ENCODE measurements at regions not wholly inside any gene's neighbourhood (a gene's known extent, or its start where the extent isn't known, plus 50 kb on each side); places are given as distances from the start of the nearest gene placed in this dataset.

DNA sequence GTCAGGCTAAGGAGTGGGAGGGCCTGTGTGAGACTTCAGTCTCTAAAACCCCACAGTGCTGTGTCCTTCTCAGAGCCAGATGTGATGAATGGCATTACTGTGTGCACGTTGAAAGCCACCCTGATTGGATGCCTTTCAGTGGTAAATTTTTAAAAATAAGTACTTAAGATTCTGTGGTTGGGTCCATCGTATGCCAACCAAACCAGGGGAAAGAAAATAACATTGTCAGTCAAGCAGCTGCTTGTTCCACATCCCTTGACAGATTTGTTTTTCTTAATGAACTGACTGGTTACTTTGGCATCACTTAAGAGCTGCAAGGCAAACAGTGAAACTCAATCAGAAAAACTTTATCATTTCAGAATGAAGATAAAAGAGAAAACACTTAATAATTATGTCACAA lies 334.0 kb upstream of the NT5E start:
- Histone ChIP-seq H4K20me1 (ENCODE audit: insufficient read depth) (no peaks in the 10 kb centered on the region), H2AFZ (no peak overlapping the region), H3K9ac (no peak overlapping the region), H3K4me3 (no peak overlapping the region), H3K27me3 (replicated peaks; ENCODE audit: insufficient read depth) (no peaks in the 10 kb centered on the region), H3F3A (ENCODE audit: insufficient read depth) (peaks cover 7% of the 10 kb centered on the region; the same call in 1 of the 2 replicates), H3K4me1 (ENCODE audit: insufficient read depth) (peaks cover 31% of the 10 kb centered on the region), H3K9me2 (ENCODE audit: insufficient read depth) (no peaks in the 10 kb centered on the region), H3K79me2 (ENCODE audit: insufficient read depth) (no peaks in the 10 kb centered on the region), H3K36me3 (ENCODE audit: low read depth) (no peaks in the 10 kb centered on the region), H3K4me2 (ENCODE audit: unreplicated experiment) (no peak overlapping the region), H3K9me3 (ENCODE audit: low read depth) (no peaks in the 10 kb centered on the region), H3K27ac (no peak overlapping the region)
- WGBS, 2 experiments (ENCODE audit: low coverage in 1 of 2, low lambda C conversion rate in 2 of 2, missing lambda C conversion rate in 2 of 2), result 62 to 67% methylated on average over 2 of the region's 2 CpGs
- TF ChIP-seq EZH2phosphoT487 (IDR thresholded peaks at IDR 0.05; ENCODE audit: insufficient read depth, low read depth), result no peak
- no peak for TF ChIP-seq EZH2 (IDR thresholded peaks at IDR 0.05; ENCODE audit: insufficient read depth, poor library complexity, severe bottlenecking)
- in situ Hi-C loops (cut with MboI), result no loop called here
- no peak for DNase-seq

DNA sequence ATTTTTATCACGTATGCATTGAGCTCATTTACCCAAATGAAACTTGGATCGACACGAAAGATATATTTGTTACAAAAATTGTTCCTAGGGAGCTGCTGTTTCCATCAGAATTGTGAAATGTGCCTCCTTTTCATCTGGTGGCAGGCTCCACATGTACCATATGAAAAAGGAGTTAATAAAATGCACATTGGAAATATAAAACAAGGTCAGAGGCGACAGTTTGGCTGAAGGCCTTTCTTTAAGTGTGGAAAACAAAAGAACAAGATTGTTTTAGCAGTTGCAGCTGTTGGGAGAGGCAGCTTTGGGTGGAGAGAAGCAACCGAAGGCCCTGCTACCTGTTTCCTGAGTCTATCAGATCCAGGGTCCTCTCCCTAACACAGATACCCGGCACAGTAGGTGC lies 334.5 kb upstream of the NT5E start:
- Histone ChIP-seq H3K4me1 (ENCODE audit: insufficient read depth) (peaks cover 33% of the 10 kb centered on the region), H3K4me3 (no peak overlapping the region), H3K9me3 (ENCODE audit: low read depth) (no peaks in the 10 kb centered on the region), H4K20me1 (ENCODE audit: insufficient read depth) (no peaks in the 10 kb centered on the region), H3K4me2 (ENCODE audit: unreplicated experiment) (no peak overlapping the region), H3K27ac (no peak overlapping the region), H3K27me3 (replicated peaks; ENCODE audit: insufficient read depth) (no peaks in the 10 kb centered on the region), H3F3A (ENCODE audit: insufficient read depth) (peaks cover 7% of the 10 kb centered on the region; the same call in 1 of the 2 replicates), H3K36me3 (ENCODE audit: low read depth) (no peaks in the 10 kb centered on the region), H3K9me2 (ENCODE audit: insufficient read depth) (no peaks in the 10 kb centered on the region), H3K9ac (no peak overlapping the region), H3K79me2 (ENCODE audit: insufficient read depth) (no peaks in the 10 kb centered on the region), H2AFZ (no peak overlapping the region)
- TF ChIP-seq EZH2 (IDR thresholded peaks at IDR 0.05; ENCODE audit: insufficient read depth, poor library complexity, severe bottlenecking) (no peak), EZH2phosphoT487 (IDR thresholded peaks at IDR 0.05; ENCODE audit: insufficient read depth, low read depth) (no peak)
- 55 to 60% methylated on average over 6 of the region's 6 CpGs for WGBS, 2 experiments (ENCODE audit: low coverage in 1 of 2, low lambda C conversion rate in 2 of 2, missing lambda C conversion rate in 2 of 2)
- in situ Hi-C loops (cut with MboI), result no loop called here
- no peak for DNase-seq

DNA sequence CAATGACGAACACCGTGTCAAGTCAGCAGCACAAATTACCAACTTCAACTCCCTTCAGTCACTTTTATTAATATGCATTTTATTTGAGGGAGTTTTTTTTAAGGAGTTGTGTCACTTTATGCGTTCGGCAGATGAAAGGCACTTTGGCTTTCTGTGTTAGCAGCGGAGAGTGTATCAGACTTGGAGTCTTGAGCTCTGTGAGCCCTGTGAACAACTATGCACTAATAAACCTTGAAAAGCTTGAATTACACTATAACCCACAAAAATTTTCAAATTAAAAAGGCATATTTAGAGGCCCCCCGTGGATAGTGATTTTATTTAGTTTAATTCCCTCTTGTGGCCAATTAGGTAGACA lies 335.3 kb upstream of the NT5E start:
- Histone ChIP-seq H3K79me2 (ENCODE audit: insufficient read depth) (no peaks in the 10 kb centered on the region), H2AFZ (peak overlapping the region; percentile 70), H3F3A (ENCODE audit: insufficient read depth) (peaks cover 7% of the 10 kb centered on the region; the same call in 1 of the 2 replicates), H3K4me3 (peak overlapping the region; percentile 68), H3K27me3 (replicated peaks; ENCODE audit: insufficient read depth) (no peaks in the 10 kb centered on the region), H3K9me3 (ENCODE audit: low read depth) (no peaks in the 10 kb centered on the region), H3K4me2 (ENCODE audit: unreplicated experiment) (peak overlapping the region; percentile 89), H3K27ac (no peak overlapping the region), H4K20me1 (ENCODE audit: insufficient read depth) (no peaks in the 10 kb centered on the region), H3K36me3 (ENCODE audit: low read depth) (no peaks in the 10 kb centered on the region), H3K9ac (peak overlapping the region; percentile 31; the same call in 1 of the 2 replicates), H3K4me1 (ENCODE audit: insufficient read depth) (peaks cover 33% of the 10 kb centered on the region), H3K9me2 (ENCODE audit: insufficient read depth) (no peaks in the 10 kb centered on the region)
- no peak for DNase-seq
- 13 to 15% methylated on average over 6 of the region's 6 CpGs for WGBS, 2 experiments (ENCODE audit: low coverage in 1 of 2, low lambda C conversion rate in 2 of 2, missing lambda C conversion rate in 2 of 2)
- in situ Hi-C loops (cut with MboI), result no loop called here
- TF ChIP-seq EZH2phosphoT487 (IDR thresholded peaks at IDR 0.05; ENCODE audit: insufficient read depth, low read depth), result no peak
- no peak for TF ChIP-seq EZH2 (IDR thresholded peaks at IDR 0.05; ENCODE audit: insufficient read depth, poor library complexity, severe bottlenecking)

DNA sequence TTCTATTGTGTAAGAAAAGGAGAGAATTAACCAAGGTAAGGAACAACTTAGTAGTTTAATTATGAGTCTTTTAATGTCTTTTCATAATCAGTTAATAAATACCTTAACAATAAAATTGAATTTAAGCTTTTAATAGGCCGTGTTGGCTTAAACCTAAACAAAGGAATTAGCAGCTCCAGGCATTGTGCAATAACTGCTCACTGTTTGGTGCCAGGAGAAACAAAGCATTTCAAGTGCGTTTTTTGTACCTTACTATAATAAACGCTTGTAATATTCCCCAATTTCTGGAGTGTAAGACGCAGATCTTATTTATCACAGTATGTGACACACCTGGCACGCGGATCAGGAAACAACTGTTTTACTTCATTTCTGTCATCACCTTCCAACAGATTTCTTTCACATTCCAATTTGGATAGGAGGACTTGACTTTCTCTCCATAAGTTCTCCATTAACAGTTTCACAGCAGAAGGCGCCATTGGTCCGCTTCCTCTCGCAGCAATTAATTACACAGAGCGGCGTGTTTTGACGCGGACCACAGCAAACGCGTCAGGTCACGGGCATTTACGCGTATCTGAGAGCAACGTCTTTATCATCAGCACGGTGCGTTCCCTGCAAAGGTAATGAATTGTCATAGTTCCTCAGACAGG lies 335.8 kb upstream of the NT5E start:
- Histone ChIP-seq H3K9me2 (ENCODE audit: insufficient read depth) (no peaks in the 10 kb centered on the region), H3K36me3 (ENCODE audit: low read depth) (no peaks in the 10 kb centered on the region), H3K4me2 (ENCODE audit: unreplicated experiment) (peak overlapping the region; percentile 89), H3K79me2 (ENCODE audit: insufficient read depth) (no peaks in the 10 kb centered on the region), H3K4me1 (ENCODE audit: insufficient read depth) (peaks cover 33% of the 10 kb centered on the region), H3K9ac (peak overlapping the region; percentile 31; the same call in 1 of the 2 replicates), H4K20me1 (ENCODE audit: insufficient read depth) (no peaks in the 10 kb centered on the region), H3K27me3 (replicated peaks; ENCODE audit: insufficient read depth) (no peaks in the 10 kb centered on the region), H2AFZ (peak overlapping the region; percentile 70), H3F3A (ENCODE audit: insufficient read depth) (peaks cover 7% of the 10 kb centered on the region; the same call in 1 of the 2 replicates), H3K9me3 (ENCODE audit: low read depth) (no peaks in the 10 kb centered on the region), H3K4me3 (peak overlapping the region; percentile 68), H3K27ac (no peak overlapping the region)
- TF ChIP-seq EZH2 (IDR thresholded peaks at IDR 0.05; ENCODE audit: insufficient read depth, poor library complexity, severe bottlenecking) (no peak), EZH2phosphoT487 (IDR thresholded peaks at IDR 0.05; ENCODE audit: insufficient read depth, low read depth) (no peak)
- in situ Hi-C loops (cut with MboI), result no loop called here
- WGBS, 2 experiments (ENCODE audit: low coverage in 1 of 2, low lambda C conversion rate in 2 of 2, missing lambda C conversion rate in 2 of 2), result 2 to 5% methylated on average over 21 of the region's 21 CpGs
- DNase-seq, result peak; percentile 64
